H1 (cell line): ENCODE measurements at regions not wholly inside any gene's neighbourhood (a gene's known extent, or its start where the extent isn't known, plus 50 kb on each side); places are given as distances from the start of the nearest gene placed in this dataset.

ENCODE experiments used
- CHD1 ChIP-seq: IDR thresholded peaks from 2 replicates; pipeline ENCODE4 v1.6.1; 2012; ENCODE audit warnings: low read depth, low read length, improper control_type of control experiment
- CTBP2 ChIP-seq: IDR thresholded peaks from 2 replicates; pipeline ENCODE4 v1.7.0; 2011; ENCODE audit warnings: borderline replicate concordance, mild to moderate bottlenecking, moderate library complexity, mixed read lengths, low read length; ENCODE audit not compliant: insufficient read depth, insufficient read length
- EZH2 ChIP-seq: fragments of 200-600 bp; sonication (generic); IDR thresholded peaks from 2 replicates; pipeline ENCODE4 v1.7.1; 2012; ENCODE audit warnings: low read depth, mild to moderate bottlenecking, moderate library complexity, low read length, inconsistent platforms; ENCODE audit not compliant: severe bottlenecking
- HDAC2 ChIP-seq, 2 experiments: fragments of 300-600 bp in 1 of 2; sonication (generic) in 1 of 2; IDR thresholded peaks; 2 replicates each; pipeline ENCODE4 v1.6.1; 2011 to 2012; ENCODE audit warnings: low read depth in 2 of 2, low read length in 2 of 2, mild to moderate bottlenecking in 2 of 2, moderate library complexity in 2 of 2, borderline replicate concordance in 1 of 2, inconsistent platforms in 1 of 2
- KDM1A ChIP-seq: fragments of 200-600, 300-600 bp; sonication (generic); IDR thresholded peaks from 2 replicates; pipeline ENCODE4 v1.7.1; 2016; ENCODE audit warnings: mild to moderate bottlenecking, low read length, borderline replicate concordance
- MAFK ChIP-seq: IDR thresholded peaks from 2 replicates; pipeline ENCODE4 v1.6.1; 2012; ENCODE audit warnings: low read depth, mild to moderate bottlenecking, improper control_type of control experiment, low read length
- NRF1 ChIP-seq: IDR thresholded peaks from 2 replicates; pipeline ENCODE4 v1.6.1; 2011; ENCODE audit warnings: mild to moderate bottlenecking, low read depth, low read length, improper control_type of control experiment
- POU5F1 ChIP-seq: IDR thresholded peaks from 2 replicates; pipeline ENCODE4 v1.6.1; 2011; ENCODE audit warnings: low read depth, mild to moderate bottlenecking, low read length, moderate library complexity
- RAD21 ChIP-seq, 2 experiments: IDR thresholded peaks in 1 of 2; conservative IDR thresholded peaks in 1 of 2; 2 replicates each; pipeline ENCODE4 v1.6.1; 2011; ENCODE audit warnings: low read depth in 2 of 2, low read length in 2 of 2, improper control_type of control experiment in 1 of 2, inconsistent platforms in 1 of 2, mild to moderate bottlenecking in 1 of 2, moderate library complexity in 1 of 2
- RBBP5 ChIP-seq: IDR thresholded peaks from 2 replicates; pipeline ENCODE4 v1.7.1; 2012; ENCODE audit warnings: low read depth, mild to moderate bottlenecking, inconsistent platforms, low read length, moderate library complexity, borderline replicate concordance
- SAP30 ChIP-seq: fragments of 300-600 bp; sonication (generic); IDR thresholded peaks from 2 replicates; pipeline ENCODE4 v1.7.1; 2012; ENCODE audit warnings: low read length, moderate library complexity, mild to moderate bottlenecking, inconsistent platforms; ENCODE audit not compliant: insufficient read depth, insufficient replicate concordance
- SIN3A ChIP-seq, 2 experiments: IDR thresholded peaks in 1 of 2; conservative IDR thresholded peaks in 1 of 2; 2 replicates each; pipeline ENCODE4 v1.6.1; 2011 to 2012; ENCODE audit warnings: low read length in 2 of 2, improper control_type of control experiment in 1 of 2, low read depth in 1 of 2, mild to moderate bottlenecking in 1 of 2
- SP2 ChIP-seq: IDR thresholded peaks from 2 replicates; pipeline ENCODE4 v1.6.1; 2012; ENCODE audit warnings: mild to moderate bottlenecking, low read length, inconsistent platforms
- SRF ChIP-seq: IDR thresholded peaks from 2 replicates; pipeline ENCODE4 v1.6.1; 2011; ENCODE audit warnings: mild to moderate bottlenecking, low read depth, low read length, moderate library complexity
- TAF7 ChIP-seq: optimal IDR thresholded peaks from 2 replicates; pipeline ENCODE3; 2011; ENCODE audit warnings: low read depth, mild to moderate bottlenecking, inconsistent platforms, low read length, moderate library complexity, borderline replicate concordance
- TEAD4 ChIP-seq: IDR thresholded peaks from 2 replicates; pipeline ENCODE4 v1.6.1; 2012; ENCODE audit warnings: low read depth, low read length, inconsistent platforms, mixed read lengths
- TF ChIP-seq, protein P1 (sequence below): IDR thresholded peaks from 2 replicates; pipeline ENCODE4 v1.6.1; 2012; ENCODE audit warnings: inconsistent platforms

DNA sequence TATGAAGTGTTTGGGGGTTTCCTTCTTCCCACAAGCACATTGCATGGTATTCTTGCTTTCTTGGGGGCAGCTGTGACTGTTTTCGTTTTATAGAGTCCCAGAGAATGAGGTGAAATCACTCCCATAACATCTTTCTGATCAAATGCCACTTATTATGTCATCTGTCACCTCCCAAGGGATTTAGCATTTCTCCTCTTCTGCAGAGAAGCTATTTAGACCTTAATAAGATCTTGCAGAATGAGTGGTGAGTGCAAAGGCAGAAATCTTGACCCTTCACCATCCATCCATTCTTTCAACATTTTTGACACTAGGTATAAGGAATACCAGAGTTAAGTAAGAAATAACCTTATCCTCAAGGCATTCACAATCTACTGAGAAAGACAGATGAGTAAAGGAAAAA, 318.6 kb upstream of the POU3F1 start (continued):
- TF ChIP-seq SIN3A (conservative IDR thresholded peaks at IDR 0.05 in 1 of 2, IDR thresholded peaks at IDR 0.05 in 1 of 2; ENCODE audit: low read depth in 1 of 2, low read length in 2 of 2): no peak
- TF ChIP-seq TEAD4: no peak
- no peak for TF ChIP-seq NRF1
- TF ChIP-seq CTBP2: no peak
- no peak for TF ChIP-seq CHD1
- no peak for TF ChIP-seq SAP30
- TF ChIP-seq, protein P1, sequence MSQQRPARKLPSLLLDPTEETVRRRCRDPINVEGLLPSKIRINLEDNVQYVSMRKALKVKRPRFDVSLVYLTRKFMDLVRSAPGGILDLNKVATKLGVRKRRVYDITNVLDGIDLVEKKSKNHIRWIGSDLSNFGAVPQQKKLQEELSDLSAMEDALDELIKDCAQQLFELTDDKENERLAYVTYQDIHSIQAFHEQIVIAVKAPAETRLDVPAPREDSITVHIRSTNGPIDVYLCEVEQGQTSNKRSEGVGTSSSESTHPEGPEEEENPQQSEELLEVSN: no peak
- TF ChIP-seq RBBP5: no peak
- no peak for TF ChIP-seq KDM1A
- TF ChIP-seq RAD21 (IDR thresholded peaks at IDR 0.05 in 1 of 2, conservative IDR thresholded peaks at IDR 0.05 in 1 of 2; ENCODE audit: low read depth in 2 of 2, low read length in 2 of 2): no peak
- TF ChIP-seq TAF7: no peak
- TF ChIP-seq HDAC2 (IDR thresholded peaks at IDR 0.05; ENCODE audit: borderline replicate concordance in 1 of 2, low read depth in 2 of 2, low read length in 2 of 2): no peak
- no peak for TF ChIP-seq SP2
- TF ChIP-seq MAFK: no peak
- no peak for TF ChIP-seq EZH2
- no peak for TF ChIP-seq POU5F1
- TF ChIP-seq SRF: no peak
